DOHH2 (cell line): ENCODE measurements at regions not wholly inside any gene's neighbourhood (a gene's known extent, or its start where the extent isn't known, plus 50 kb on each side); places are given as distances from the start of the nearest gene placed in this dataset.

Experiments
- EZH2phosphoT487 ChIP-seq: fragments of 200-600 bp; sonication (generic); IDR thresholded peaks from 2 replicates; pipeline ENCODE4 v1.6.1; 2017; ENCODE audit warnings: borderline replicate concordance, mild to moderate bottlenecking, antibody characterized with exemption, low read length, moderate library complexity, mixed read lengths
- TF ChIP-seq, protein P1 (sequence below): fragments of 200-600 bp; sonication (generic); IDR thresholded peaks from one replicate; pipeline ENCODE4 v1.5.1; 2014; ENCODE audit warnings: antibody characterized with exemption, mild to moderate bottlenecking, low read depth, low read length; ENCODE audit not compliant: poor library complexity, severe bottlenecking

DNA sequence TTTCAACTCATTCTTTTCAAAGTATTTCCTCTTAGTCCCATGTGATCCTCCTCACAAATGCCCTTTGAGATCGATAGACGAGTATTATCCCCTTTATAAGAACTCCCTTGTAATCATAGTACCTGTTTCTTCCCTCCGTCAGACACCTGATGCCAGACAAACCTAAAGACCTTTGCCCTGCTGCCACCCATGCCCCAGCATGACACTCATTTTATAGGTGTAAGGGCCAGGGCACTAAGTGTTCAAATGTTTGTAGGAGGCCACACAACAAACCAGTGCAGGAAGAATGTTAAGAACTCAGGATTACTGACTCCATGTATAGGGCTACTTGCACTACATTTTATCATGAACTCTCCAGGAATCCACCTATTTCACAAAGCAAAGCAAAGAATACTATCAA, 115.6 kb upstream of the DIAPH2 start:
- TF ChIP-seq, protein P1, sequence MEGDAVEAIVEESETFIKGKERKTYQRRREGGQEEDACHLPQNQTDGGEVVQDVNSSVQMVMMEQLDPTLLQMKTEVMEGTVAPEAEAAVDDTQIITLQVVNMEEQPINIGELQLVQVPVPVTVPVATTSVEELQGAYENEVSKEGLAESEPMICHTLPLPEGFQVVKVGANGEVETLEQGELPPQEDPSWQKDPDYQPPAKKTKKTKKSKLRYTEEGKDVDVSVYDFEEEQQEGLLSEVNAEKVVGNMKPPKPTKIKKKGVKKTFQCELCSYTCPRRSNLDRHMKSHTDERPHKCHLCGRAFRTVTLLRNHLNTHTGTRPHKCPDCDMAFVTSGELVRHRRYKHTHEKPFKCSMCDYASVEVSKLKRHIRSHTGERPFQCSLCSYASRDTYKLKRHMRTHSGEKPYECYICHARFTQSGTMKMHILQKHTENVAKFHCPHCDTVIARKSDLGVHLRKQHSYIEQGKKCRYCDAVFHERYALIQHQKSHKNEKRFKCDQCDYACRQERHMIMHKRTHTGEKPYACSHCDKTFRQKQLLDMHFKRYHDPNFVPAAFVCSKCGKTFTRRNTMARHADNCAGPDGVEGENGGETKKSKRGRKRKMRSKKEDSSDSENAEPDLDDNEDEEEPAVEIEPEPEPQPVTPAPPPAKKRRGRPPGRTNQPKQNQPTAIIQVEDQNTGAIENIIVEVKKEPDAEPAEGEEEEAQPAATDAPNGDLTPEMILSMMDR: no peak
- TF ChIP-seq EZH2phosphoT487: no peak
